ENCODE measurements at regions not wholly inside any gene's neighbourhood (a gene's known extent, or its start where the extent isn't known, plus 50 kb on each side); places are given as distances from the start of the nearest gene placed in this dataset.

- peak; percentile 33 for TF ChIP-seq CTCF (IDR thresholded peaks at IDR 0.05; ENCODE audit: borderline replicate concordance, control extremely low read depth, extremely low read depth, insufficient read depth, missing control alignments)
- in situ Hi-C loops (cut with MboI; ENCODE audit: low sequenced_read_pairs, unreplicated experiment): no loop called here
- DNase-seq (ENCODE audit: low spot score): peak; percentile 61
Observed at GRCh38 chr10:128178302-128178958, 52.2 kb upstream of the MKI67 start.

DNA sequence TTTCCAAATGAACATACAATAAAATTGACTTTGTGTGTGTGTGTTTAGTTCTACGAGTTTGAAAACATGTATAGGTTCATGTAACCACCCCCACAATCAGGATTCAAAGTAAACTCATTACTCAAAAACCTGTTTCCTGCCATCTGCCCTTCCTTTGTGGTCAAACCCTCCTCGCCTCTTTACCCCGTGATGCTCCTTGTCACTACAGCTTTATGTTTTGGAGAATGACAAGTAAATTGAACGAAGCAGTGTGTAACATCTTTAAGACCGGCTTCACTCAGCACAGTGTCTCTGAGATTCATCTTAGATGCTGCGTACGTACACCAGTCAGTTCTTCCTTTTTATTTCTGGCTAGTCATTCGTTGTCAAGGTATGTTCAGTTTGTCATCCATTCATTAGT, 54.6 kb upstream of the MKI67 start:
- in situ Hi-C loops (cut with MboI; ENCODE audit: low sequenced_read_pairs, unreplicated experiment): no loop called here
- no peak for TF ChIP-seq CTCF (IDR thresholded peaks at IDR 0.05; ENCODE audit: borderline replicate concordance, control extremely low read depth, extremely low read depth, insufficient read depth, missing control alignments)

DNA sequence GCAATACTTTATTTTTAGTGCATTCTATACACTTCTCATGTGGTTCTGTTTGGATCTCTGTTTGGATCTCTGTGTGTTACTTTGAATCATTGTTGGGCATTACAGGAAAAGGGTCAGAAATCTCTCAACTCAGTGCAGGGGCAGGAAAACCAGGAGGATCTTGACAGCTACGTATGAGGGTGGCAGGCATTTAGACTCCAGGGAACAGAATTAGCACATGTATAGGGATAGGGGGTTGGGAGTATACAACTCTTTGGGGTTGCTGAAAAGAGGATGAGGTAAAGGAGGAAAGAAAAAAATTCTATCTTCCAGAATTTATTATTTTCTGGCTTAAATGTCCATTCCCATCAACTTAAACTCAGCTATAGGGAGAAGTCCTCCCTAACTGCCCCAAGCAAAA, 59.4 kb upstream of the MKI67 start:
- in situ Hi-C loops (cut with MboI; ENCODE audit: low sequenced_read_pairs, unreplicated experiment): no loop called here
- DNase-seq (ENCODE audit: low spot score): no peak
- no peak for TF ChIP-seq CTCF (IDR thresholded peaks at IDR 0.05; ENCODE audit: borderline replicate concordance, control extremely low read depth, extremely low read depth, insufficient read depth, missing control alignments)

More for the DNA sequence above, 54.6 kb upstream of the MKI67 start:
- no peak for DNase-seq (ENCODE audit: low spot score)

DNA sequence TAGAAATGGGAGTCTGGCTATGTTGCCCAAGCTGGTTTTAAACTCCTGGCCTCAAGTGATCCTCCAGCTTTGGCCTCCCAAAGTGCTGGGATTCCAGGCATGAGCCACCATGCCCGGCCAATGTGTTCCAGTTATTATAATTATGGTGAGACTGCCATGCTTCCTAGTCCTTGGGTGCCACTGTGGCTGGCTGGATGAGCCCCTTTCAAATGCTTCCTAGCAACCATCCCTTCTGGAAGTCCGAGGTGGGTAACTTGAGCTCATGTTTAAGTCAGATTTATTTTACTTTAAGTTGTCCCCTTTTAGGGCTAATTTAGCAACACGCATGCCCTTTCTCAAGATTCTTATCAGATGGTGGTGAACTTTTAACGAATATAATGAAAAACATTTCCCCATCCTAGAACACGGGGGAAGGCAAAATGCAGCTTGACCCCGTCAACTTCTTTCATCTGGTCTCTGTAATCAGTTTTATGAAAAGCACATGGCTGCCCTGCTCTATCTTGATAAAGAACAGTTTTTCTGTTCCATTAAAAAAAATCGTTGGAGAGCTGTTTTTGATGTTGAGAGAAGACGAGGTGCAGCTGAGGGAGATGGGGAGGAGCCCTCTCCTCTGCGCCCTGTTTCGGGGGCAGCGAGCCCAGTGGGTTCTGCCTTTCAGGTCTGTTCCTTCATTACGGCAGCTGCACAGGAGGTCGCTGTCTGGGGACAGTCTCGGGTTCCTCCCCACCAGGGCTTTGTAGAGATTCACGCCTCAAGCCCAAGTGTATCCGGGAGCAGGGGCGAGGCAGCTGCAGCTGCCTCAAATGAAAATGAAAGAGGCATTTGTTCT, 61.0 kb upstream of the MKI67 start:
- DNase-seq (ENCODE audit: low spot score): no peak
- TF ChIP-seq CTCF (IDR thresholded peaks at IDR 0.05; ENCODE audit: borderline replicate concordance, control extremely low read depth, extremely low read depth, insufficient read depth, missing control alignments): no peak
- in situ Hi-C loops (cut with MboI; ENCODE audit: low sequenced_read_pairs, unreplicated experiment): no loop called here

DNA sequence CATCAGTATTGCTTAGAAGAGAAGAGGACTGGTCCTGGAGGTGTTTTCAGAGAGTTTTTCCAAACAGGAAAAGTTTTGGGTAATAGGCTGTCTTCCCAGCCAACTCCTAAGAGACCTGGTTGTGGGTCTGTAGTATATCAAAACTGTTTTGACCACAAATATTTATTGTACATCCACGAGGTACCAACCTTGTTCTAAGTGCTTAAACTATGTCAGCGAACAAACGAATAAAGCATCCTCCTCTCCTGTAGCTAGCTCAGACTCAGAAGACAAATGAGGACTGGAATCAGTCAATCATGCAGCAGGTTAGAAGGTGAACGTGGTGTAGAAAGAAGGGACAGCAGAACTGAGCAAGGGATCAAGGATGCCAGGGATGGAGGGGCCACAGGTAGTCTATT, 61.6 kb upstream of the MKI67 start:
- in situ Hi-C loops (cut with MboI; ENCODE audit: low sequenced_read_pairs, unreplicated experiment): no loop called here
- DNase-seq (ENCODE audit: low spot score): no peak
- no peak for TF ChIP-seq CTCF (IDR thresholded peaks at IDR 0.05; ENCODE audit: borderline replicate concordance, control extremely low read depth, extremely low read depth, insufficient read depth, missing control alignments)

GRCh38 chr10:128189176-128189575, 63.0 kb upstream of the MKI67 start:
- in situ Hi-C loops (cut with MboI; ENCODE audit: low sequenced_read_pairs, unreplicated experiment): no loop called here
- TF ChIP-seq CTCF (IDR thresholded peaks at IDR 0.05; ENCODE audit: borderline replicate concordance, control extremely low read depth, extremely low read depth, insufficient read depth, missing control alignments): no peak
- no peak for DNase-seq (ENCODE audit: low spot score)
